T-helper 1 cell (primary cell): ENCODE measurements at regions not wholly inside any gene's neighbourhood (a gene's known extent, or its start where the extent isn't known, plus 50 kb on each side); places are given as distances from the start of the nearest gene placed in this dataset.
"Not testable (repeated sequence)": the region's sequence is repeated elsewhere in the genome, so short reads cannot be mapped to it uniquely, and the experiment has no call there.

Source experiments
- DNase-seq, 5 donors: peaks; one replicate each; pipeline ENCODE4 v3.0.0-alpha.2; 2012 to 2020

DNA sequence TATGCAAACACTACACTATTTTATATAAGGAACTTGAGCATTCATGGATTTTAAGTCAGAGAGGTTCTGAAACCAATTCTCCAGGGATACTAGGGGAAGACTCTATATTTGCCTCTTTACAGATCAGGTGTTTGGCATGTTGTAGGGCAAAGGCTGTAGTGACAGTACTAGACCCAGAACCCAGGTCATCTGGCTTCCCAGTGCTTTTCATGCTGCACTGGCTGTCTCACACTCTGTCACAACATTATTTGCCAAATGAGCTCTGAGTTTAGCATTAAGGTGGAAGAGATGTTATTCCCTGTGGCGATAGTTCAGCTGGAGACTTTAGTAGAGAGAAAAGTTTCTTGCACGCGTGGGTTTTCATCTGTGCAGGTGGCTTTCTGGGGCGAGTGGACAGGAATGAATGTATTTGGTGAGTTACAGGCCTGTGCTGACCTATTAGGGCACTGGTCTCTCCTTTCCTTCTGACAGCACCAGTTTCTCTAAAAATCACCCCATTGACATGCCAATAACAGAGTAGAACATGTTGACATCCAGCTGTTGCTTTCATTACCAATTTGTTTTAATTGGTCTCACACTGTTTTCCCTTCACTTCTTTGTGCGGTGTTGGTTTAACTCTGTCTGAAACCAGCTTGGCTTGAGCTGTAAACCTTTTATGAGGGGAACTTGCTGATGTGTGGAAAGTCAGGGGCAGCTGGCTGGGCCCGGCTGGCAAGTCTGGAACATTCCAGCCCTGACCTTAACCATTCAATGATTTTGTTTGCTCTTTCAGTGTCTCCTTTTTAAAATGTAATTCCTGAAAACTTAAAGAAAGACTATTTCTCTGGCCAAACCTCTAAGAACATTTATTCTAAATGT is 643.0 kb upstream of the FAM98A start:
- no peak for DNase-seq

DNA sequence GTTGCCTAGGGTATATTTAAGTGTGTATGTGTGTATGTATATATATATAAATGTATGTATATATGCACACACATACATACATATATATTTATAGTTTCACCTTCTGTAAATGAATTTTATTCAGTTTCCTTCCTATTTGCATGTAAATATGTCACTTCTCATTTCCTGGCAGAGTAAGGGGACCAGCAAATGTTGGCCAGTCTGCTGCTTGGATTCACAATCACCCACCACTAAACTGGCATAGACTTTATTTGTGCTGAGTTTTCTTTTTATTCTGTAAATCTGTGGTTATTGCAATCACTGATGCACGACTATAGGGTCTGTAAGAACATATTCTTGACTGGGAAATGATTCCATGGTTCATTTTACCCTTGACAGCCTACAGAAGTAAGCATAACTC is 640.4 kb upstream of the FAM98A start:
- DNase-seq, result no peak

DNA sequence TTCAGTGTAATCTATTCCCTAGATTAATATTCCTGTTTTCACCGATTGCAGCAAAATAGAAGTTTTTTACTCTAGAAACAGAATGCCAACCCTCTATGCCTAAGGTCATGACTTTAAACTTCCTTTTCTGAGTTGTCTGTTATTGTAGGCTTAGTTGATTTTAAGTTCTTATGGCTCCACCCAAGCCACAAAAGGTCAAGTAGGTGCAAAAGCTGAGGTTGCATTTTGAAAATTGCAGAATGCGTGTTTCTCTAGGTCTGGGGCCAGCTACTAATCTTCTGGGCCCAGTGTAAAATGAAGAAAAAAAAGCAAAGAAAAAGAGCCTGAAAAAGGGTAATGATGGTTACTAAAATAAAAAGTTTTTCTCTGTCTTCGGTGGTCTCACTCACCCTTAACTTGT is 635.7 kb upstream of the FAM98A start:
- no peak for DNase-seq

DNA sequence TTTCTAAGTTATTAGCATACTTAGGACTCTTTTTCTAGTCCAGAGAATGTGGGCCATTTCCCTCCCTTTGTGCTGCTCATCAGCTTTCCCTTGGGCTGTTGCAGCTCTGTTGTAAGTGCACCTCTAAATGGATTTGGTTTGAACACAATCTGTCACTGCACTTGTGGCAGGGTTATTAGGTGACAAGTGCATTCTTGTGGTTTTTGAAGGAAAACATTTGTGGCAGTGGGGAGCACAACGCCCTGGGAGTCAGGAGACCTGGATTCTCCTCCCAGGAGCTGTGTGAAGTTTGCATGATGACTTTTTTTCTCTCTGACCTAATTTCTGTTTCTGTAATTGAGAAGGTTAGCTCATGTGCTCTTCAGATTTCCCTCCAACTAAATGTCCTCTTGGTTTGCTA is 630.9 kb upstream of the FAM98A start:
- no peak for DNase-seq

DNA sequence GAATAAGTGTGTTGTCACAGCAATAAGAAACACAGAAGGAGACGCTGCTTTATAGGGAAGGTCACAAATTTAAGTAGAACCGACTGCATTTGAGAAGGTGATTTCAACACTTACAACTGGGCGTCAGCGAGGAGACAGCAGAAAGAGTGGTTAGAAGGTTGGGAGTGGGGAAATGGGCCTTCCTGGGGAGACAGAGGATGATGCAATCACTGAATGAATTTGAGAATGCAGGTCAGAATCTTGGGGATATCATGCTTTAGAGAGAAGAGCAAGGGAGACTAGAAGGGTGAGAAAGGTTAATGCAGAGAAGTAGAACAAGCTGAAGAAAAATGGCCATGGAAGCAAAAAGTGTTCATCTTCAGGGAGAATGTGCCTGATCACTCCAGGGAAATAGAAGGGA is 616.1 kb upstream of the FAM98A start:
- DNase-seq, result no peak

DNA sequence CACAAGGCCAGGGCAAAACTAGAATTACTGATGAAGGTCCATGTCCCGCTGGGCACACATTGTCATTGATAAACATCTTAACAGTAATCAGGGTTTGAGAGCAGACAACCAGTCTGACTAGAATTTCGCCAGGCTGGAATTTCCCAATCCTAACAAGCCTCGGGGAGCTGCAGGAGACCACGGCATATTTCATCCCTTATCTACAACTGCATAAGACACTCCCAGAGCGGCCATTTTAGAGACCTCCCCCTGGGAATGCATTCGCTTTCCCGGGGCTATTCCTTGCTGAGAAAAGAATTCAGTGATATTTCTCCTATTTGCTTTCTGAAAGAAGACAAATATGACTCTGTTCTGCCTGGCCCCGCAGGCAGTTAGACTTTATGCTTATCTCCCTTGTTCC is 611.3 kb upstream of the FAM98A start:
- not testable (repeated sequence) for DNase-seq

DNA sequence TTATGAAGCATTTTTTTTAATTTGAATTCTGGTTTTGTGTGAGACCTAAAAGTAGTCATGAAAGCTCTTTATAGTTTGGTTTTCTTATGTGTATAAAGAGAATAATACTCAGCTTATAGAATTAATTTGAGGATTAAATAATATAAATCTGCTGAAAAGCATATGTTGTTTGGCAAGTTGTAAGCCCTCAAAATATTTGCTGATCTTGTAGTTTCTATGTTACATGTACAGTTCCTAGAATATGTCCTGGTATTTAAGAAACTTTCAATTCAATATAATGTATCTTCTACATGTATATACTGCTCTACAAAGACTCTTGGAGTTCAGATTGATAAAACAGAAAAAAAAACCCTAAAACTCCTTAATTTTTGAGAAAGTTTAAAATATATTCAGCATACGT is 605.5 kb upstream of the FAM98A start:
- no peak for DNase-seq

DNA sequence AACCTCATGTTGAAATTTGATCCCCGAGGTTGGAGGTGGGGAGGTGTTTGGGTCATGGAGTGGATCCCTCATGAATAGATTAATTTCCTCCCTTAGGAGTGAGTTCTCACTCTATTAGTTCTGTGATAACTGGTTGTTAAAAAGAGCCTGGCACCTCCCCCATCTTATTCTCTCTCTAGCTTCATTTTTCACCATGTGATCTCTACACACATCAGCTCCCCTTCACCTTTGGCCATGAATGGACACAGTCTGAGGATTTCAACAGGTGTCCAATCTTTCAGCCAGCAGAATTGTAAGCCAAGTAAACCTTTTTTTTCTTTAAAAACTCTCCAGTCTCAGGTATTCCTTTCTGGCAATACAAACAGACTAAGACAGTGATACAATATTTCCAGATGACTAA is 602.0 kb upstream of the FAM98A start:
- no peak for DNase-seq

DNA sequence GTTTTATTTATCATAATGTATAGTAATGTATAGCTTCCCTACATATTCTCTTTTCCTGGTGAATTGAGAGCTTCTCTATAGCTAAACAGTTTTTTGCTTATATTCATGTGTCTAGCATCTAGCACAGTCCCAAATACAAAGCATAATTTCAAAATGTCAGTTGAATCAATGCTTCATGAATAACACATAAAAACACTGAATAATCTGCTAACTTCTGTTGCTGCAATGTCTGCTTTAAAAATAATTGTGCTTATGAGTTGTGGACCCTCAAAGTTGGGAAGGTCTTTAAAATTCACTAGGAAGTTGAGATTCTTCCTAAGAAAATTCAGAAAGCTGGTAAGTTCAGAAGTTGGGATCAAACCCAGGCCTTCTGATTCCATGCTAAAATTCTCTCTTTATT is 600.9 kb upstream of the FAM98A start:
- no peak for DNase-seq

DNA sequence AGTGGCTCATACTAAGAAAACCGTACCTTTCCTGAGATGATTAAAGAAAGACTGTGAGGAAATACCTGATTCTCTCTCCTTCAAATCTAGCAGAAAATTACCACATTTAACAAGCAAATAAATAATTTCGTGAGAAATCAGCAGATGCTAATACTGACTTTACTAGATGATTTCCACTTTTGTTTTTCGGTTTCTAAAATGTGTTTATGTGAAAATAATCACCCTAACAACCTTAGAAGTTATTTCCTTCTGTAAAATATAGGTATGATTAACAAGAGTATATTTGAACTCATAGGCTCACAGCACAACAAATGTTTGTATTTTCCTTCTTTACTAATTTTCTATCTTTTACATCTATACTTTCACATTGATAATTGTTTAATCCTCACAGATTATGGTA is 594.1 kb upstream of the FAM98A start:
- DNase-seq, result no peak

DNA sequence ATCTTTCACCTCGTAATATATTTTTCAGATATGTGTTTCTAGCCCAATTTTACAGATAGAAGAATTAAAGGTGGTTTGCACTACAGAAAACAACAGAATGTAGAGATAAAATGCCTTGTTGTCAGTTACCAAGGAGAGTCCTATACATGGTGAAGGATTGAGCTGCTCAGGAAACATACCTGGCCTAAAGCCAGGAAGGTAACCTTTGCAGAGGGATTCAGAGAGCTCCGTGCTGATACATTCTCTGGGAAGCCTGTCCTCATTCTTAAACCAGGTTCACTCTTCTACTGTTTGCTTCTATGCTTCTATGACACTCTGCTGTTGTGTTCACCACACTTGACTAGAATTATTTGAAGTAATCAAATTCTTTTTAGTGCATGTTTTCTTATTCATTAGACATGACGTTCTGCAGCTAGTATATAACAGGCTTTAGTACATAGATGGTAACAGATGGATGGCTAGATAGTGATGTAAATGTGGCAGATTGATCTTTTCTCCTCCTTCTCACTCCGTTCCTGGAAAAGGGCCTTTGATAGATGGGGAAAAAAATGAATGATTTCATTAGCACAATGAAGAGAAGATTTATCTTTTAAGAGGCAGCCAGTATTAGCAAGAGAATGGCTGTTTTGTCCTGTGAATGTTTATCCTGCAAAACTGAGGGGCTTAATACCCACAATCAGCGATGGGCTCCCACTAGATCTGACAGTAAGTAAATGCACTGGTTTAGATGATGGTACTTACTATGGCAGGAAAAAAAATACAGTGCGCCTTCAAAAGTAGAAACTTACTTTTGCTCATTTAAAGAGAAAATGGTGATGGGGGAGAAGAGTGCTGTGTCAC is 589.6 kb upstream of the FAM98A start:
- no peak for DNase-seq

DNA sequence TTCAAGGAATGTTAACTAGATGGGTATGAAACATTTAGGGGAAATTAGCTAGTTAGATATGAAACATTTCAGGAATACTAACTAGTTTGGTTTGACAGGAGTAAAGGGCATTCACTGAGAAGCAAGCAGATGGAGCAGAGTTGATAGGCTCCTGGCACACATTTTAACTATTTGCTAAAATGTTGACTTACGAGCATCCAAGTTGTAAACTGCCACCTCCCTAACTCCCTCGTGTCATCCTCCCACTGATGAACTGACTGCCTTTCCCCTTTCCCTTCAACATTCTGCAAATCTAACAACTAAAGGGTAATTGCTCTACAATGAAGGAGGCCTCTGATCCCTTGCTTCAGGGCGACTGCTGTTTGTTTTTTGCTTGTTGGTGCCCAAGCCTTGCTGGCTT is 580.4 kb upstream of the FAM98A start:
- no peak for DNase-seq

DNA sequence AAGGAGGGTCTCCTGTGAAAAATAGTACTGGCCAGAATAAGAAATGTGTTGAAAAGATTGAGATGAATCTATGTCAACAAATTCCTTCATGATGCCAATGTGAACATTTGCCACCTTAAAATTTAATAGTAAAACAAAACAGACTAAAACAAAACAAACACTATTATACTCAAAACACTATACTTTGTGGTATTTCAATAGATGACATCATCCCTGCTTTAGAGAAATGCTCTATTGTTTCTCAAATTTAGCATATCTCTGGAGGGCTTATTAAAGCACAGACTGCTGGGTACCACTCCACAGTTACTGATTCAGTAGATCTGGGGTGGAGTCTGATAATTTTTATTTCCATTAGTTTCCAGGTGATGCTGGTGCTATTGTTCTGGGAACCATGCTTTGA is 579.4 kb upstream of the FAM98A start:
- DNase-seq, result no peak

DNA sequence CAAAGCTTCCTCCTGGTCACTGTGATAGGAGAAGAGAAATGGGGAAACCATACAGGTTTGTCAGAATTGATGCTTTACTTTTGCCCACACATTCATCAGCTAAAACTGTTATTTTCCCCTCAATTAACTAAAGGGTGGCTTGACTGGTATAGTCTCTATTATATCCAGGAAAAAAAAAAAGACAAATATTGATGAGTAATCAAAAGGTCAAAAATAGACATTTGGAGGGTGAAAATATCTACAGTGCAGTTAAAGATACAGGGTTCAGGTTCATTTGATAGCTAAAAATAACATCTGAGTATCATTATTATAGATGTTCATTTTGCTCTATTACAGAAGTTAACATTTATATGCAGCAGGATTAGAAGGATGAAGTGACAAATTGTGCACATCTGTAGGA is 577.6 kb upstream of the FAM98A start:
- no peak for DNase-seq

DNA sequence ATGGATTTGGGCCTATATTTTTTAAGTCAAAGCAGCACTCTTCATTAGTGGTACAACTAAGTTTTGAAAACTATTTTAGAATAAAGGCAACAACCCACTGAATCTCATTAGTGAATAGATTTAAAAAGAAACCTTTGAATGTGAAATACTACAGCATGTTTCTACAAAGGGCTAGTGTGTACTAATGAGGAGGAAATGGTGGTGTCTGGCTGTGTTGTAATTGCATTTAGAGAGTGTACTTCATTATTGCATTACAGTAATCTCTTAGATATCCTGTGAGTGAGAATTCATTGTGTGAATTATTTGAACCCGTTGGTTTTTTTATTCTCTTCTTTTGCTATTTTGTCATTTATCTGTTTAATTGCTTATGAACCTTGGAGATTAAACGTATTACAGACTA is 575.4 kb upstream of the FAM98A start:
- no peak for DNase-seq

DNA sequence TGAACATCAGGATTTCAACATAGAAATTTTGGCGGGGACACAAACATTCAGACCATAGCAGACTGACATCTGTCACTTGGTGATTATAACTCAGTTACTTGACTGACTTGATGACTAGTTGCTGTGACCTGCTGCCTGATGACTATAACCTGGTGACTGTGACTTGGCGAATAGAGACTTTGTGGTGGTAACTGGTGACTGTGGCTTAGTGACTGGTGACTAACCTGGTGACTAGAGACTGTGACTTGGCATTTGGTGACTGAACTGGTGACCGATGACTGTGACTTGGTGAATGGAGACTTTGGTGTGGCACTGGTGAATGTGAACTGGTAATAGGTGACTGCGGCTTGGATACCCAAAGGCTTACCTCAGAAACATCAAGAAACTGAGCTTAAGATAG is 563.1 kb upstream of the FAM98A start:
- DNase-seq, result no peak

DNA sequence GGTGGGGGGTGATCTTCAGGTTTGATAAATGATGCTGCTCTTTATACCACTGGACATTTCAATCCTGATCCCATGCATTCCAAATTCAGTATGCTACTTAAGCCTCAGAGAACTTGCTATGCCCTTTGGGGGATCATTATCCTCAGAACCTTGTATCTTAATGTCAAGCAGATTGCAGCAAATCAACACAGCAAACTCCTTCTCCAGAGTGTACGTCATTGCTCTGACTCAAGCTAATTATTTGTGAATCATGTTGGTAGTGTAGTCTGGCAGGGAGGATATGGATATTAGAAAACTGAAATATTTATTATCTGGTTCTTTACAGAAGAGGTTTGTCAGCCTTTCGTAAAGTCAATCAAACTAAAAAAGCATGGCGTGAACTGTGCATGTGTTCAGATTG is 562.5 kb upstream of the FAM98A start:
- DNase-seq, result no peak

DNA sequence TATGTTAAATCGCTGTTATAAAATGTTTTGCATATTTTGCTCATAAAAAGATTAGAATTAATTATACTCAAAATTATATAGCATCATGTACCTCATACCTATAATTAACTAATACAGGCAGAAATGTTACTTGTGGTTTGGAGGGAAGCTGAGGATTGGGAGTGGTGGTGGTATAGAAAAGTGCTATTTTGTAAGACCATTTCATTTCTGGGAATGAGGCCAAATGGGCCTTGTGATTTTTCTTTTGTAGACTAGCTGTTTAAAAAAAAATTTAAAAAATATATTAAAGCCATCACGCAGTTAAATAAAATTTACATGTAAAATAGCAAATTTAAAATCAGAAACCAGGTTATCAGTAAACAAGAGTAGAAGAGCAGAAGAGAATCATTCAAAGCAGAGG is 560.8 kb upstream of the FAM98A start:
- DNase-seq, result no peak

DNA sequence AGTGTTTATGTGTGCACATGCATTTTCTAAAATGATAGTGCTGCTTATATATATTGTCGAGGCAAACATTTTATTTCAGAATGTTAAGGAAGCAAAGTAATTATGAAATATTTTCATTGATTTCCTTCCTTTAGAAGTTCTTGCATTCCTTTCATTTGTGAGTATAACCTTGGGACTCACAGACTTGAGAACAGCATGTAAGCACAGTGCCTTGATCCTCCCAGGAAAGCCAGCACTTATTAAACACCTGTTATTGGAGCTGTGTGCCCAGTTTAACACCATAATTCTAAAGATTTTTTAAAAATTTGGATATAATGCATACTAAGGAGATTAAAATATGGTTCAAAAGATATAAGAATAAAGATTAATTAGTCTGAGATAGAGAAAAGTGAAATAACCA is 554.4 kb upstream of the FAM98A start:
- DNase-seq, result no peak

DNA sequence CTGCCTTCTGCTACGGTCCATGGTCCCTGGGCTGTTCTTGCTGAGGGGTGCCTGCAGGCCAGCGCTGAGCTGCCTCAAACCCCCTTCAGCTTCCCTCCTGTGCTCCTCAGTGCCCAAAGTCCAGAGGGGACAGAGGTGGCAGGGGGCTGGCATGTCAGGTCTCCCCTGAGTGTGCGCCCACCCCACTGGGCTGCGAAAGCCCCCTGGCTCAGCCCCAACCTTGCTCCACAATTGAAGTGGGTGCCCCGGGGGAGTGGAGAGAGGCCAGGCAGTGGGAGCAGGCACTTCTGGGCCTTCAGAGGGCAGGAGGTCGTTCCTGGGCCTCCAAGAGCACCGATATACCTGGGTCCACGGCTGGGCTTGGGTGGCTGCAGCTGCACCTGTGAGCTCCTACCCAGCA is 548.7 kb upstream of the FAM98A start:
- DNase-seq, result no peak

DNA sequence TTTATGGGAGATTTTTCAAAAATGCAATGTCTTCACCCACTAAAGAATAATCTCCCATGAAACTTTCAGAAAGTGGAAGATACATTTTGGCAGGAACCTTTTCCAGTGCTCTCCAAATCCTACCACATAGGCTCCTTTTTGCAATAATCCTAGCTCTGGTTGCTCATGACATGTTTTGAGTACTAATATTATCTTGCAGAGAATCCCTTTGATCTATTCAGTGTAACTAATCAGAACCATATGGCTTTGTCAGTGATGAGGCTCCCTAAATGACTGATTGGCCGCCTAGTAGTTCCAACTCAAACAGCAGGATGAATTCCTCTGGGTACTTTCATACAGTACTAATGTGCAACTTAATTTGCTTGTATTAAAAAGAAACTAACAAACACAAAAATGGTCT is 544.0 kb upstream of the FAM98A start:
- no peak for DNase-seq

DNA sequence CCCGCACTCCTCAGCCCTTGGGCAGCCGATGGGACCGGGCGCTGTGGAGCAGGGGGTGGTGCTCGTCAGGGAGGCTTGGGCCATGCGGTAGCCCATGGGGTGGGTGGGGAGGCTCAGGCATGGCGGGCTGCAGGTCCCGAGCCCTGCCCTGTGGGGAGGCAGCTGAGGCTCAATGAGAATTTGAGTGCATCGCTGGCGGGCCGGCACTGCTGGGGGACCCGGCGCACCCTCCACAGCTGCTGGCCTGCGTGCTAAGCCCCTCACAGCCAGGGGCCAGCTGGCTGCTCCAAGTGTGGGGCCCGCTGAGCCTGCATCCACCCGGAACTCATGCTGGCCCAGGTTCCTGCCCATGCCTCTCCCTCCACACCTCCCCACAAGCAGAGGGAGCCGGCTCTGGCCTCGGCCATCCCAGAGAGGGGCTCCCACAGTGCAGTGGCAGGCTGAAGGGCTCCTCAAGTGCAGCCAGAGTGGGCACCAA is 543.5 kb upstream of the FAM98A start:
- DNase-seq, result not testable (repeated sequence)

DNA sequence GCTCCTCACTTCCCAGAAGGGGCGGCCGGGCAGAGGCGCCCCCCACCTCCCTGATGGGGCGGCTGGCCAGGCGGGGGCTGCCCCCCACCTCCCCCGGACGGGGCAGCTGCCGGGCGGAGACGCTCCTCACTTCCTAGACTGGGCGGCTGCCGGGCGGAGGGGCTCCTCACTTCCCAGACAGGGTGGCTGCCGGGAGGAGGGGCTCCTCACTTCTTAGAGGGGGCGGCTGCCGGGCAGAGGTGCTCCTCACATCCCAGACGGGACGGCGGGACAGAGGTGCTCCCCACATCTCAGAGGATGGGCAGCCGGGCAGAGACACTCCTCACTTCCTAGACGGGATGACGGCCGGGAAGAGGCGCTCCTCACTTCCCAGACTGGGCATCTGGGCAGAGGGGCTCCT is 534.0 kb upstream of the FAM98A start:
- DNase-seq, result not testable (repeated sequence)

DNA sequence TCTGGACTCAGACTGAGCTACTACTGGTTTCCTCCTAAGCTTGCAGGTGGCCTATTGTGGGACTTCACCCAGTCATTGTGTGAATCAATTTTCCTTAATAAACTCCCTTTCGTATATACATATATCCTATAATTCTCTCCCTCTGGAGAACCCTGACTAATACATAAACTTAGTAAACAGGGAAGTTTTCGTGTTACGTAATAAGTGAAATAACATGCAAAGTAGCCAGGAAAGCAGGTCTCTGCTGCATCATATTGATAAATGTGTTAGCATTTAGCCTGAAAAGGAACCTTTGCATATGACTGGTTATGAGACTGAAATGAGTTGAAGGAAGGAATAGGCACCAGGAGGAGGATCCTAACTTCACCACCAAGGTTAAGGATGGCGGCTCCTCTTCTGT is 527.2 kb upstream of the FAM98A start:
- no peak for DNase-seq
